Erythroblast (primary cell): ENCODE measurements at regions not wholly inside any gene's neighbourhood (a gene's known extent, or its start where the extent isn't known, plus 50 kb on each side); places are given as distances from the start of the nearest gene placed in this dataset.

Experiments
- GATA1 ChIP-seq: IDR thresholded peaks from 2 replicates; pipeline ENCODE4 v1.6.1; 2011; ENCODE audit warnings: low read depth, mild to moderate bottlenecking, control low read depth, low read length, moderate library complexity
- POLR2A ChIP-seq: IDR thresholded peaks from 2 replicates; pipeline ENCODE4 v1.6.1; 2011; ENCODE audit warnings: mild to moderate bottlenecking, low read length

DNA sequence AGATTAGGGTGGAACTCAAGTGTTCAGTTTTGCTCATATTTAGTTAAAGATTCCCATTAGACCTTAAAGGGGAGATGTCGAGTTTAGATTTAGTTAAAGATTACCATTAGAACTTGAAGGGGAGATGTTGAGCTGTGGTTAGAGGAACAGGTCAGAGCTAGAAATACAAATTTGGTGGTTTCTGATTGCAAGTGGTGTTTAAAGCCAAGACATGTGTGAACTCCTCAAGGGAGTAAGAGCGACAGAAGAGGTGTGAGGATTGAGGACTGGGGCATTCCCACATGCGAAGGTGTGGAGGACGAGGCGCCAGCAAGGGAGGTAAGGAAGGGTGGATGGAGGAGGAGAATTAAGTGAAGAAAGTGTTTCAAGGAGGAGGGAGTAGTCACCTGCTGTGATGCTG lies 168.6 kb downstream of the IER5 start:
- TF ChIP-seq POLR2A (no peak), GATA1 (no peak)
